Middle frontal gyrus (tissue), 1 donor: ENCODE measurements at regions not wholly inside any gene's neighbourhood (a gene's known extent, or its start where the extent isn't known, plus 50 kb on each side); places are given as distances from the start of the nearest gene placed in this dataset.

ENCODE experiments used
- DNase-seq: peaks from one replicate; pipeline ENCODE4 v3.0.0-alpha.2; 2015; ENCODE audit warnings: low spot score; ENCODE audit errors: extremely low spot score

DNA sequence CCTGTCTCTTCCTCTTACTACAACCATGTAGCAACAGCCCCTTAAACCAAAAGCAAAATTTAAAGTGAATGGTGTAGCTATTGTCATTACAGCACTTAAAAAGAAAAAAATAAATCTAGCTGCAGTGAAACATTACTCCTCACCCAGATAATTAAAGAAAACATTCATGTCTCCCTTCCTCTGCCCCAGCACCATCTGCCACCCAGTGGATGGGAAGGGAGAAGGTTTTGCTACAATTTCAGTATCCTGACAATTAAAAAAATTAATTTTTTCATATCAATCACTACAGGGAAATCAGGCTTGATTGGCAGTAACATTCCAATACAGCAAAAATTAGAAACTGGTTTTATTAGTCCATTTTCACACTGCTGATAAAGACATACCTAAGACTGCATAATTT, 147.4 kb upstream of the PUM3 start:
- no peak for DNase-seq

DNA sequence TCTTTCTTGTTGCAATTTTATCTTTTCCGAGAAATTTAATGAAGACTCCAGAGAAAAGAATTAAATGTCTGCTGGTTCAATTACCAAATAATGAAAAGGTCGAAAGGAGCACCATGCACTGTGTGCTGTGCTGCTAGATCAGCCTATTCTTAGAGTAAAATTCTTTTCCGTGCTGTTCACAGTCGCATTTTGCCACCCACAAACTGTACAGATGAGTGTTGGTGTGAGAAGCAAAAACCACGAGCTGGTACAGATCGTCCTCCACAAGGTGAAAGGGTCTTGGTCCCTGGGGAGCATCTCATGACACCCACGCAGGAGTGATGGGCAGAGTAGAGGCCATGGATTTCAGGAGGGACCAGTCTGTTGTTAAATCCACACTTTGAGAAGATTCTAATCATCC, 143.8 kb upstream of the PUM3 start:
- no peak for DNase-seq

DNA sequence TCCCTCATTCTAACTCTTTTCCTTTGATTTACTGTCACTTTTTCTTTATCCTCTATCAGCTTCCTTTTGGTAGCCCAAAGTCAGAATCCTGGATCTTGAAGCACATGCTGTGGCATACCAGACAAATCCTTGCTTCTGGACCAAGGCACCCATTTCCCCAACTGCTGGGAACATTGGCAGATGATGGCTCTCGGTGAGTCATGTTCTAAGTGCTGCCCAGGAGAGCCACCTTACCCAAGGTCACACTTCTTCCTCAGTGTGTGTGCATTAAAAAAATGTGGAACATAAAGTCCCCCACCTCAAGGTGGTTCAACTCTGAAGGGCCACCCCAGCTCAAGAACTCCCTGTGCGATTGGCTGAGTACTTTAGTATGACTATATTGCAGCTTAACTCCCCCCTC, 141.4 kb upstream of the PUM3 start:
- no peak for DNase-seq

DNA sequence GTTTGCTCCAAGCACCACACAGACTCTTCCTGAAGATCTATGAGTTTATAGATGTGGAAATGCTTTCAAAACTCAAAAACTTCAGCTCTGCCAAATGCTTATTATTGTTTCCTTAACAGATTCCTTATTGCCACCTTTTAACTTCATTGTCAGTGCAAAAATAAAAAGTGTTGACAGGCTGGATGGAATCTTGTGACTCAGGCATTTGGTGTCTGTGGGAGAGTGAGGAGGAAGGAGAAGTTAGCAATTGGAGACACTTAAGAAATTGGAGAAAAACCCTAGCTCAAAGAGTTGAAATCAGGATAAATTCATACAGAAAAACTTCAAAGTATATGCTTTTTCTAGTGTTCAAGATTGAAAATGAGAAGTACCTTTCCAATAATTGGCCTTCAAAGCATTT, 140.6 kb upstream of the PUM3 start:
- no peak for DNase-seq

DNA sequence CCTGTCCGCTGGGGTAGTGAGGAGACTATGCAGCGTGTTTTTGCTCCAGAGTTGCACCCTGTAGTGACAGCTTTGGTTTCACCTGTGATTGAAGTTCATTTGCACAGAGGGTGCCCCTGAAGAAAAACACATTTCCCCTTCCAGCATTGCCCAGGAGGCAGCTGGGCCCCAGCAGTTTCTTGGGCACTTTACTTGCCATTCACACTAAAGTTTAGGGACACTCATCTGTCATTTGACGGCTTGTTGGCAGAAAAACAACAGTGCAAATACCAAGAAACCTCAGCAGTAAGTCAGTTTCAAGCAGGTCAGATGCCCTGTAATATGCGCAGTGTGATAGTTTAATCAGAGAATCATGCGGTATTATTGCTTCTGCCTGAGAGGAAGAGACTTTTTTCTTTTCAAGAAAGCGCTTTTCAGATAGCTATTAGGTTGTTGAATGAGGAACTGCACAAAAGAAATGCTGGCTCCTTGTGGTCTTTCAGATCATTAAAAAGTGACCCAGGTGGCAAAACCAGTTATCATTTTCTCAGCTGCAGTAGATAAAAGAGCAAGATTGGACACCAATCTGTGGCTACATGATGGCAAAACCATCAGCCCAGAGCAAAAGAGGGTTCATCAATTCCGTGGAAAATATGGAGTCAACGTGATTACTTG, 136.2 kb upstream of the PUM3 start:
- DNase-seq, result no peak

DNA sequence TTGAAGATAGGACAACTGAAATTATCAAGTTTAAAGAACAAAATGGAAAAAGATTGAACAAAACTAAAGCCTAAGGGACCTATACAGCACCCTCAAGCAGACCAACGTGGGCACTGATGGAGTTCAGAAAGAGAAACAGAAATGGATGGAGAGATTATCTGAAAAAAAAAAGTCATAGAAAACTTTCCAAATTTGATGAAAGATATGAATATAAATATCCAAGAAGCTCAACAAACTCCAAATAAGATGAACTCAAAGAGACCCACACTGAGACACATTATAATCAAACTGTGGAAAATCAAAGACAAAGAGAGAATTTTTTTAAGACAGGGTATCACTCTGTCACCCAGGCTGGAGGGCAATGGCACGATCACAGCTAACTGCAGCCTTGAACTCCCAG, 128.6 kb upstream of the PUM3 start:
- no peak for DNase-seq

DNA sequence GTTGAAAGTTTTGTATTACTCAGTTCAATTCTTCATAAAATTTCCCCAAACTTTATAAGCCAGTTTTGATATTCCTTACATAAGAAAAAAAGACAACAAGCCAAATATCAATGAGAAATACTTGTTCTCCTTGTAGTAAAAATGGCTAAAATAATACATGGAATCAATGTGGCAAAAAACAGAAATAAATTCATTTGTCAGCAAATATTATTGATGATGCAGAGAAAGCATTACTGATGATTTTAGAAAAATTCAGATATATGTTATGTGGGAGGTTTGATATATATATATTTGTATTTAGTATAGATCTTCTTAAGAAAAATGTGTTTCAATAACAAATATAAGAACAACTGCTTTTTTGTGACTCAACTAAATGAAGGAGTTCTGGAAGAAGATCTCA, 127.0 kb upstream of the PUM3 start:
- DNase-seq, result no peak

DNA sequence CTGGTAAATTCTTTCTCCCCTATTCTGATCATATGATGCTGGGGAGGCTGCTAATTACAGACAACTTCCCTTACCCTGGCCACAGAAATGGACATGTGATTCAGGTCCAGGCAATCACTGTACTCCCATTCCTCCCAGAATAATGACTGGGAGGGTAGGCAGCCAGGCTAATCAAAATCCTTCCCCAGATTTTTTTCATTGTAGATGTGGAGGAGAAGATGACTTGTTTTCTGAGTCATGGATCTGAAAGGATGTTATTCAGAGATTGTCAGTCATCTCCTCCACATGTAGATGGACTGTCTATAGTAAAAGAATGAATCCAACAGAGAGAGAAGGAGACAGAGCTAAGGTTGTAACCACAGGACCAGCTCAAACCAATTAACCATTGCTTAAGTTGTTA, 123.9 kb upstream of the PUM3 start:
- no peak for DNase-seq

DNA sequence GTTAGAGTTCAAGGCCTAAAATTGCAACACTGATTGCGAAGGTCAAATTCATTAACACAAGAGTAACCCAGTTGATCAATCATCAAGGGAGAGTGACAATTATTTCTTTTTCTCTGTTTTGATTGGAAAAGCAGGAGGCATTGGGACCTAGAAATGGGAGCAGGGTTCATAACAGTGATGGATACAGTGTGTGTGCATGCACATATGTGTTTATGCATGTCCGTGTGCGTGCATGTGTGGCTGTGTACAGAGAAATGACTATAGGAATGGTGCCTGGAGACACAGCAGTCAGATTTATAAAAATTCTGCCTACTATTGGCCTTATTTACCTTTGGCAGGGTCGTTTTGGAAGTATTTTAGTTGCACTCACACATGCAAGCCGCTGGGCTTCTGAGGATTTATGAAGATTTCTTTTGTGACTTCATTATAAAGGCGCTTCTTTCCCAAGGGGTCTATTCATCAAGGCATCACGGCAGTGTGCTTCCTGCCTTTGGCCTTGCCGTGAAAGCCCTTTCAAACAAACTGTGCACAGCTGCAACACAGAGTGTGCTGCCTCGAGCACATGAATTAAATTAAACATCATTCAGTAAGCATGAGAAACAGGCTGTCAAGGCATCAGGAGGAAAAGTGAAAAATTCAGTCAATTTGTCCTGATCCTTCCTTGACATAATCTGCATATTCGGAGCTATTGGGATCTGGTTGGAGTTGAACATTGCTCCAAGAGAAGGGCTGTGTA, 122.8 kb upstream of the PUM3 start:
- no peak for DNase-seq

DNA sequence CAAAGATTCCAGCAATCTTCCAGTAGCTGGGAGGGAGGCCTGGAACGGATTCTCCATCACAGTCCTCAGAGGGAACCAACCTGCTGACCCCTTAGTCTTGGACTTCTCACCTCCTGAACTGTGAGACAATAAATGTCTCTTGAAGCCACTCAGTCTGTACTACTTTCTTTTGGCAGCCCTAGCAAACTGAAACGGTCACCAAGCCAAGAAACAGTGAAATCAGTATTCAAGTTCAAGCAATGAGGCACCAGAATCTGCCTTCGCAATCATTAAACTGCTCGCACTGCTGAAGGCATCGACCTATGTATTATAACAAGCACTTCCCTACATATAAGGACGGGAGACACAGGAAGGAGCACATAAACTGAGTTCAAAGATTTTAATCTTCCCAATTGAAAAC, 120.6 kb upstream of the PUM3 start:
- DNase-seq, result no peak

DNA sequence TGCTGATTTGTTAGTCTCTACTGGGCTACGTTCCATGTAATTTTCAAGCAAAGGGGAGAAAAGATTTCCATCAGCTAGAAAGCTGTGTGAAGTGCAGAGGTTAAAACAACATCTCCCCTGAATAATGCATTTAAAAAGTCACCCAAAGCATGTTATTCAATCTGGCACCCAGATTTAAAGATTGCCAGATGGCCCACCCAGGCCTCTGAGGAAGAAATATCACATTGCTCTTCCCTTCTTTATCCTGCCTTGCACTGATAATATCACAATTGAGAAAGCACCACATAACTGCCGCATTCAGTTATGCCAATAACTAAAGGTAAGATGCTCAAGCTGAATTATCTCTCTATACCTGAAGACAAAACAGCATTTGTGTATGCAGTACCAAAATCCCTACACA, 119.4 kb upstream of the PUM3 start:
- no peak for DNase-seq

DNA sequence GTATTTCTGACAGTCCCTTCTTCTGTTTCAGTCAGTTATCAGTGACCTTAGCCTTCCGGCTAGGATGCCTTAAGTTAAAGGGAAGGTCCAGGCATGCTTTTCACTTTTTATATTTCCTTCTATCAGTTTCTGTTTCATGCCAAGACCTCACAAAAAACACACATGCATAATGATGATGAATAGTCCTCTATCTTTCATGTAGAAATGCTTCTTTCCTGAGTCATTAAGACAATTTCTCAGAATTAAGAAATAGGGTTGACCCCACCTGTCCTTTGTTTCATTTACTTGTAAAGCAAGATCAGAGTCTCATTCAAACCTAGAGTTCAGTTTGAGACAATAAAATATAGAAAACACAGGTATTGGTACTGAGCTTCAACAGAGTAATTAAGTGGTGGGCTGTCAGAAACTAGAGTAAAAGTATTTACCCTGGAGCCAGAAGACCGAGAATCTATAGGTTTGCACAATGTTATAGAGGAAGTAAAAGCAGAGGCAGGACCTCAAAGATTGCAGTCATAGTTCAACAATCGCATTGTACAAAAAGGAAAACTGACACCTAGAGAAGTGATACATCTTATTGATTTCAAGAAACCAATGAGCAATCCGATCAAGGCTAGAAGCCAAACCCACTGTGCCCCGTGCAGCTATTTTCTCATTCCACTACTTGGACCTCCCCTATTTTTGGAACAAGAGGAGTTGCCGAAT, 118.7 kb upstream of the PUM3 start:
- no peak for DNase-seq

DNA sequence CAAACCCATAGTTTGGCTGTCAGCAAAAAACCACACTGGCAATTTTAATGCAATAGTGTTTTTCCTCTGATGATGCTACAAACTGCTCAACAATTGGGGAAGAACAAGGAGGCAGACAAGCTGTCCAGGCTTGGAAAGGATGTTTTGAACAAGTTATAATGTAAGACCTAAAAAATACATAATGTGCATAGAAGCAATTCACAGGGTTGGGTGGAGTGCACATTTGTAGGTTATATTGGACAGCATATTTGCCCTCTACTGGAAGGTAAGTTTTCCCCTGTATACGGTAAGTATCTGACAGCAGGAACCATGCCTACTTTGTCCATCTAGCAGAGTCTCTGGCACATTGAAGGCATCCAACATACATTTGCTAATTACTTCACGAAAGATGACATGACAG, 114.3 kb upstream of the PUM3 start:
- DNase-seq, result no peak

DNA sequence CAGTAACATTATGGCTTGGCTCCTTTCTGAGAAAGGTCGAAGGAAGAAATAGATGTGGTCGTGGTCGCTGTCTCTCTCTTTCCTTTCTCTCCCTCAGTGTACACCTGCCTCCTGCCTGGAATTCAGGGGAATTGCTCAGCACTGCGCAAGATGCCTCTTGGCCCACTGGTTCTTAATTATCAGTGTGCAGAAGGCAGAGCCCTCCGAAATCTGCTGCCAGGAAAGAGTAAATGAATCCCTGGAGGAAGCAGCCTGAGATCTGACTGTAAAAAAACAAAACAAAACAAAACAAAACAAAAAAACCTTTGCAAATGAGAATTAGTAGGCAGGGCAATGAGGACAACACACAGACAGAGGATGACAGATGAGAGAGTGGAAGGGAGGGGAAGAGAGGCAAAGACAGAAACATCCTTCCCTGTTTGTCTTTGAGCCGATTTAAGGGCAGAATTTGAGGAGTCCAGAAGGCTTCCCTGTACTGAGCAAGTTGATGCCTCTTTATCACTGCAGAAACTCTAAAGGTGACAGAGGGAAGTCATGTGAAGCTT, 113.8 kb upstream of the PUM3 start:
- no peak for DNase-seq

DNA sequence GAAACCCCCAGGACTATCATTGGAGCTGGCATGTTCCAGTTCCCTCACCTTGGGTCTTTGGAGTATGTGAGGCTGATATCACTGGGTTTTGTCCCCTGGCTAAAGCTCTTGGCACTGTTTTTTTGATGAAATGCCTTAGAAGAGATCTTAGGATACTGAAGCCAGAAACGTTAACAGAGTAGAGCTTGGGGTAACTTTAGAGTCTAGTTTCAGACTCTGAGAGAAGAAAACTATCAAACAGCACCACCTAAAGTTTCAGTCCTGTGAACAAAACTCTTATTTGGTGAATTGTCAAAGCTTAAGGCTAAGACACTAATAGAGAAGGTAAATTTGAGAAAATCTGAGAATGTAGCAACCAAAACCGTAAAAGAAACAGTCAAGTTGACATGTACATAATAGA, 111.7 kb upstream of the PUM3 start:
- no peak for DNase-seq

DNA sequence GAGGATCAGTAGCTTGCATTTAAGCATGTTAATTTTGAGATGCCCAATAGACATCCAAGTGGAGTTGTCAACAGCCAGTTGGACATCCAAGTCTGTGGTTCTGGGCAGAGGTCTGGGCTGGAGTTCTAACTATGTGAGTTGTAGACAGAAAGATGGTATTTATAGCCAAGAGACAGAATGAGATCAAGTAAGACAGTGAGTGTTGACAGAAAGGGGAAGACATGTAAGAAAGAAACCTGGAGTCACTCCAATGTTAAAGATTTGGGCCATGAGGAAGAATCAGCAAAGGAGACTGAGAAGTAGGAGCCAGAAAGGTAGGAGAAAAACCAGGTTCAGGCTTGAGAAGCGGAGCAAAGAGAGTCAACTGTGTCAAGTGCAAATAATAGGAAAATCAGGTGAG, 95.5 kb upstream of the PUM3 start:
- no peak for DNase-seq

DNA sequence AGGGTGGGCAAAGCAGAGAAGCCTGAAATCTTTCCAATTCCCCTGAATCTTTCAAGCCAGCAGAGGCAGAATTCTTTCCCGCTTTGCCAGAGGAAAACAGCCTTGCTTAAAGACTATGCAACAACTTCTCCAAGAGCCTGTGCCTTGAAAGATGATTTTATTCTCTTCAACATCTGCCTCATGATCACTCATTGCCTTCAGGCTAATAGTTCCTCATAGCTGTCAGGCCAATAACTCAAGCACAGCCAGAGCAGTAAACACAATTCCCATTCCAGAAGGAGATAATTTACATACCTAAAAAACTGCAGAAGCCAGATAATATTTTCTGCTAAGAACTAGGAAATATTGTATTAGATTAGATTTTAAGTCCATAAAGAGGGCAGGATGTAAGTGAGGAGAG, 92.3 kb upstream of the PUM3 start:
- no peak for DNase-seq

DNA sequence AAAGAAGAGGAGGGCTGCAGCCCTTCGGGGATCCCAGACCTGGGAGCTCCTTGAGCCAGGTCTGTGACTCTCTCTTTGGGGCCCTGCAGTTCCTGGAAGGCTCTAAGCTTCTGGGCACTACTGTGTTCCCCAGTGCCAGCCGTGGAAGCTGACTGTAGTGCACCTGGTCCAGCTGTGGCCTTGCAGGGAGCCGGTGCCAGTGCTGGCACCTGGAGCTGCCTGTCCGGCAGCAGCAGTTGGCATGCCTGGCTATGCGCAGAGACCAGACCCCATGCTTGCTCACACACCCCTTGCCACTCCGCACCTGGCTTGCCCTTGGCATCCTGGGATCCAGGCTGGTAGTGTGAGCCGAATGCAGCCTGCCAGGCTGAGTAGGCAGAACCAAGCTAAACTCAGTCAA, 91.0 kb upstream of the PUM3 start:
- DNase-seq, result no peak

DNA sequence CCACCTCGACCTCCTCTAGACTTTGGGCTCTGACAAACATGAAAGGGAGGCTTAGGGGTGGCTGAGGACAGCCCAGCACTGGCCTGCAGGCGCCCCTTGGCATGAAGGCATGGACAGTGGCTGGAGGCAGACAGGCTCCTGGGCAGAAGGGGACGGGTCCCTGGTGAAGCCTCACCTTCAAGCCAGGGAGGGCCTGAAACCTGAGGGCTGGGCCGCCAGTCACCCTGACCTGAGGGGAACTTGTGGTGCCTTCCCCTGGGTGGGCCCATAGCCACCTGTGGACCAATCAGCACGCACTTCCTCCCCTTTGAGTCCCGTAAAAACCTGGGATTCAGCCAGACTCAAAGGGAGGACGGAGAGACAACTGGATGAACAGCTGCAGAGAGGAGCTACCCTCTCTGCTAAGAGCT, 90.4 kb upstream of the PUM3 start:
- no peak for DNase-seq

DNA sequence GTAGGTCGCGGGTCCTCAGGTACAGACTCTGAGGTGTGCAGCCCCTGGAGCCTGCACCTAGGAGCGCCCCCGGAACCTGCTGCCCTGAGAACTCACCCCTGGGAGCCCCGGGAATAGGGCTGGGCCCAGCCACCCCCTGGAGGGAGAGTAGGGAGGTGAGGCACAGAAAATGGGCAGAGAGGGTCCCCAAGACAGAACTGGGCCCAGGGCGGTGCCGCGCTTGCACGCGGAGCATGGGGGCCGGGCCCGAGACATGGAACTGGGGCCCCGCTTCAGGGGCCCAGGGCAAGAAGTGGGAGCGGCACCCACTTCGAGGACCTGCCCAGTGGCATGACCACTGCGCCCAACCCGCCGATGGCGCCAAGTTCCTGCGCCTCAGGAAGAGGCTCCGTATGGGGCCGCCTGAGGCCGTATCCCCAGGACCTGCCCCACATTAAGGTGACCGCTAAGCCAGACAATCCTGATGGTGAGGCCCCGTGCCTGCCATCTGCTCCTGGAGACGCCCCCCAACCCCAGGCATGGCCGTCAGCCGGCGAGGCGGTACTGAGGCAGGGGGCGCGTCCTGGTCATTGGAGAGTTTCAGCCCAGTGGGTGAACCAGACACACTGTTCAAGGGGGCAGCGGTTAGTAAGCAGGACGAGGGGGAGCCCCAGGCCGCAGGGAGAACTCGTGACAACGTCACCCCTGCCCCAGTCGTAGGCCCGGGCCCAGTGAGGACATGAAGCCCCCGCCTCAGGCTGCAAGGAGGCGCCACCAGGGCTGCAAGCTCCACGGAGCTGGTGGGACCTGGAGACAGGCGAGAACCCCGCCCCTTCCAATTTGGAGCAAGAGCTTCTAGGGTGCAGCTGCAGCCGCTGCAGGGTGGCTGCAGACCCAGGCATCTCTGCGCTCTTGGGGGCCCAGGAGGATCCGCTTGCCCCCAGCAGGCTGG, 89.5 kb upstream of the PUM3 start:
- DNase-seq, result no peak

DNA sequence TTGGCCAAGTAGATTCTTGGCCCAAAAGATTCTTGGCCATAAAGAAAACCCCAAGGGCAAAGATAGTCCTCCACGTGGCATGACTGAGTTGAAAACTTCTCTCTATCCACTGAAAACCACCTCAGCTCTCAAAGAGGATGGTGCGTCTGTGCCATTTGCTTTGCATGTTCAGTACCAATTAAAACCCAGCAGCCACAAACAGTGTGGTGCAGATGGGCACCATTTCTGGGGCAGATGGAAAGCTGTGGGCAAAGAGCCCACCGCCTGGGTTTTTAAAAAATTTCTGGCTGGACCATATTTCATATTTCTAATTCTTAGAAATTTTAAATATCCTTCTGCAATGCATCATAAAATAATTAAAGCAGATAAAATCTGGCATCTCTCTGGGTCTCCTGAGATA, 84.5 kb upstream of the PUM3 start:
- no peak for DNase-seq
